GM18517 (cell line): ENCODE measurements at regions not wholly inside any gene's neighbourhood (a gene's known extent, or its start where the extent isn't known, plus 50 kb on each side); places are given as distances from the start of the nearest gene placed in this dataset.
"Not testable (repeated sequence)": the region's sequence is repeated elsewhere in the genome, so short reads cannot be mapped to it uniquely, and the experiment has no call there.

Experiments used
- ATAC-seq: cut with Tn5 transposase; IDR thresholded peaks from one replicate; pipeline ENCODE4 v1.9.1; 2021; ENCODE audit warnings: mild to moderate bottlenecking, moderate library complexity; ENCODE audit not compliant: unreplicated experiment

GRCh38 chr4:187826725-187827124 is 168.8 kb upstream of the ZFP42 start:
- no peak for ATAC-seq

DNA sequence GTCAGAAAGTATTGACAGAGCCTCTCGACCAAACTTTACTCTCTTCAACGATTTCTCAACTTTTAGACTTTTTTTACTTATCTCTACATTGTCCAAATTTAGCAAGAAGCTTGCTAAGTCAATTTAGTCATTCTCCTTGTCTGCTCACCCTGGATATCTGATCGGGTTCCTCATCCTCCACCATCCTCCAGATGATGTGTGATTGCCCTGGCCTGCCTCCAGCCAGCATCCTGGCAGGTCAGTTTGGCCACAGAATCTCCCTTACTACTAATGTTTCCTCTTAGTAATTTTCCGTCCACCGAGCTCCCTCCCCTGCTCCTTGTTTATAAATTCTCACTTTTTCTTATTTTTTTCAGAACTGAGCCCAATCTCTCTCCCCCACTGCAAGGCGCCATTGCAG is 167.9 kb upstream of the ZFP42 start:
- ATAC-seq = no peak

DNA sequence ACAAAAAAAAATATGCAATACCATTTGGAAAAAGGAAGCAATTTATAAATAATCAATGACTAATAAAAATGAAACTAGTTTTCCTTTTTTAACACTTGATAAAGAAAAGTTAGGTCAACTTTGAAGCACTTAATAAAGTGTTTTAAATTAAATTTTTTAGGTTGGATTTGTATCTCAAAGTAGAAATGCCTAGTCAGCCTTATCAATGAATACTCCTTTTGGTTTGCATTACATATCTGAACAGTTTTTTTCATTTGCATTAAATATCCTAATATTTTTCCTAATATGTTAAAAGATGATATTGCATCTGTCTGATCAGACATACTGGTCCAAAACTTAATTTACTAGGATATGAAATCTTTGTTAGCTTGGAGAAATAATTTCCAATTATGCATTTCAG is 155.8 kb upstream of the ZFP42 start:
- ATAC-seq = no peak

- no peak for ATAC-seq
These were observed 154.8 kb upstream of the ZFP42 start for GRCh38 chr4:187840814-187841213.

DNA sequence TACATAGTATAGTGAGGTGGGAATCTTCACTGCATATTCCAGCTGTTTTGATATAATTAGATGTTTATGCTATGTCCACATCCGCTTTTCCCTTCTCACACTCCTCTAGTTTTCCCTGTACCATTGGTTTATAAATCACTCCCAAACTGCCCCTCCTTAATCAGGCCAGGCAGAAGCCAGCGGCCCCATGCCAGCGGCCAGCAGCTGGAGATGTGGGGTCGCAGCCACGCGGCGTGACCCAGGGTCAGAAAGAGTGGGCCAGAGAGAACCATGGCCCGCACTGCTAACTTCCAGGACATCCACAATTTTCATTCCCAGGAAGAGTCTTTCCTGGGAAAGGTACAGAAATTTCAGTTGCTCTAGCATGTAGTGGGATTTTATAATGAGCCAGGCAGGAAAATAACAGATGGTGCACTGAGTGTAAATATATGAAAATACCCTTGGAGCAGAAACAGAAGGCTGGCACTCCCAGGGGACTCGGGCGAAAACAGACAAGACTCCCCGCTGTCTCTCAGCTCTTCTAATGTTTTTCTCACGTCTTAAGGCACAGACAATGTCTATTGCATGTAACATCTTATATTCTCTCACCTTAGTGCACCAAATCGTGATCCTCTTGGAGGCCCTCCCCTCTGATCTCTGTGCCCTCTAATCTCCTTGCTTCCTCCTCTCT is 145.9 kb upstream of the ZFP42 start:
- ATAC-seq = no peak

- ATAC-seq = no peak
These were observed 129.7 kb upstream of the ZFP42 start for GRCh38 chr4:187865914-187866313.

DNA sequence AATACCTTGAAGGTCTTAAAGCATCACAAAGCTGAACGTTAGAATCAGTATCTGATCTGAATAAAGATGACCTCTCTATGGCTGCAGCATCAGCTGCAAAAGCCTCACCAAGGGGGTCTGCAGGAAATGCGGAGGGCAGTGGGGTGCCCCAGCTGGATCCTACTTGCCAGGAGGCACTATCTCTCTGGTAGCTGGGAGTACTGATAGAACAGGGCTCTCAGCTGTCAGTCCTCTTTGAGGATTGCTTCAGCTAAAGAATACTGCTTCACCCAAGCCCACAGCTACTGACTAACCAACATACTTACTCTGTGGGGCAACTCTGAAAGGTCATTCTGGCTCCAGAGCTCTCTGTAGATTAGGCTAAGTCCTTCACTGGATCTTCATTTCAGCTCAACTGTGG is 112.5 kb upstream of the ZFP42 start:
- no peak for ATAC-seq

DNA sequence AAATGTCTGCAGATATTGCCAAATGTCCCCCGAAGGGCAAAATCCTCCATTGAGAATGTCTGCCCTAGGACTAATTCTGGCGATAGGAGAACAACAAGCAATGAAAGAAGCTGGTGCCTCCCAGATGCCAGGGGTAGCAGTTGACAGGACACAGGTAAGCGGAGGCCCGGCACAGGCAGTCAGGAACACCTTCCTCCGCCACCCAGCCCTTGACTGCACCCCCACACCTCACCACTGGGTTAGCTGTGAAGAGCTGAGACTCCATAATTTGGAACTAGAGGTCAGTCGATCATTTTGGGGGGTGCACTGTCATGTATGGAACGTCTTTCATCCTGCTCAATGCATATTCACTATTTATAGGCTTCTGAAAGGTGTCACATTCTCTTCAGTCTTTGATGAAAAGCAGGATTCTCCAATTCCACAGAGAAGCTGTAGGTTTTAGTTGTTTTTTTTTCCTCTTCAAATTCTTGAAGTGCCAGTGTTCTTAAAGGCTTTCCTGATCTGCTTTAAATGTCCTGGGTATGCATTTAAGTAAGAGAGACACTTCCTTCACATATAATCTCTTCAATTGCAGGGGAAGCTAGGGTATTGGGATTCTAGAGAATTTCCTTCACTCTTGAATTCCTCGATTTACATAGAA is 111.6 kb upstream of the ZFP42 start:
- ATAC-seq = no peak

GRCh38 chr4:187887906-187888305 is 107.7 kb upstream of the ZFP42 start:
- ATAC-seq = no peak

DNA sequence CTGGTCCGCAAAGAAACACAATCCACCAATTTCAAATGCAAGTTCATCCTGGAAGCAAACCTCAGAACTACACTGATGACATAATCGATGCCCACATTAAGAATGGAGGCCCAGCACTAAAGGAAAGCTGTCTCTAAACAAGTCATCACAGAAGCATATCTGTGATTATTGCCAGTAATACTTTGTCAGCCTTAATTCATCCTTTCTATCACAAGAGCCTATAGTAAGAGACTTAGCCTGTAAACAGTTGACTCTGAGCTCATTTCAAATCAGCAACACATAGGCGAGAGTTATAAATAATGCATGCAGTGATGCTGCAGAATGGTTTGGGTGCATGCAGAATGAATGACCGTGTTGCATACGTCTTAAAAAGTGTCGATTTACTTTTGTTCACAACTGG is 105.9 kb upstream of the ZFP42 start:
- no peak for ATAC-seq

GRCh38 chr4:187893418-187893817 is 102.2 kb upstream of the ZFP42 start:
- no peak for ATAC-seq

GRCh38 chr4:187903106-187903505 is 92.5 kb upstream of the ZFP42 start:
- no peak for ATAC-seq

DNA sequence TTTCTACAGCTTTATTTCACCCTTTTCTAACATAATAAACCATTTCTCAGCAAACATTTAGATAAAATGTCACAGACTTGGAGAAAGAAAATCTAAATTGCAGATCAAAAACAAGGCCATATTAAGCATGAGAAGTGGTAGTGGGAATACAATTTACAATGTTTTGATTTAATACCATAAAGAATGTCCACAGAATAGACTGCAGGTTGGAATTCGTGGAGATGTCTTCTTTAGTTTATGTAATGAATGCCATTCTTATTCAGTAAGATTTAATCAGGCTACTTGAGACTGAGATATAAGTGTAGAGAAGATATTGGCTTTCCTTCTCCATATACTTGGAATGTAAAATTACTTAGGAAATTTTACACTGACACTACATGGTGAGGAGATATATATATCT is 91.9 kb upstream of the ZFP42 start:
- ATAC-seq = no peak

DNA sequence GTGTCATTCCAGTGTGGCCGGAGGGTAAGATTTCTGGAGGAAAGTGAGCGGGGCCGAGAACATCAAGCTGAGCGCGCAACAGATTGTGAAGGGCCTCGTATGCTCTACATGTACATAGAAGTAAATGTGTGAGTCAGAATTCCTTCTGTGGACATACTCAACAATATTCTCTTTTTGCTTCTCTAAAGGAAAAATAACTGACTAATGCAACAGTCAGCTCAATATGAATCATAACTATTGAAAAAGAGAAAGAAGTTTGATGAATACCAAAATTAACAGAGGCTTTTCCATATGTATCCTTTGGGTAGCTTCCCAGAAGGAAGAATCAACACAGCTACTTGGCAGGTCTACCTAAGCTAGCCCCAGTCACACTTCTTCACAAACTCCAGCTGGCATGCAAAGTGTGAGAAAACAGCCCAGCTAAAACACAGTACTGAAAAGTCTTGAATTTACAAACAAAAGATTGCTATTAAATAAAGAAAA is 87.5 kb upstream of the ZFP42 start:
- ATAC-seq = no peak

DNA sequence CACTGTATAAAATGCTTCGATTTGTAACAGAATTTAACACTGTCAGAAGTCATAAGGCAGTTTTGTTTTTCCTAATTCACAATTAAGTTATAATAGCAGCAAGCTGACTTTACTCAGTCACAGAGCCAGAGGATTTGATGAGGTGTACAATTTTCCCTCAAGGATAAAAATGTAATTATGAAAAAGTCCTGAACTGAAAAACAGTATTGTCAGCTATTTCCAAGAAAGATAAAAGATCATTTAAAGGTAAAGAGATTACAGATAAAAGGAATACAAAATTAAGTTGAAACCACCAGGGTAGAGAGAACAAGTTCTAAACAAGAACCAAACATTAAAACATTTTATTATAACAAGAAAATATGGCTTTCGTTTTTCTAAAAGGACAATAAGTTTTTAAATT is 86.8 kb upstream of the ZFP42 start:
- no peak for ATAC-seq

DNA sequence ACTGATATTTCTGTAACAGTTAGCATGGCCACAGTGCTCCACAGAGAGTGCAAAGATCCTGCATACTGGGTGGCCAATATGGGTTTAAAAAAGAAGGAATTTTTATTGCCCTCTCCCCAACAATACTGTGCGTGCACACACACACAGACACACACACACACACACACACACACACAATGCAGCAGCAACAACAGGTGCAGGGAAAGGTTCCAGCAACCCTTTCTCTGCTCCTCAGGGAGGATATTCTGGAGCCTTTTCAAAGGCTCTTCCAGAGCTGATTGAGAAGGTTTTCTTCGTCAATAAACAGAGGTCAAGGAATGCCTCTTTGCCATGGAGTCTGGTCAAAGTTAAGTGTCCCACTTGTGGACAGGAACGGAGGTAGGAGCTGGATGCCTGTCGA is 84.8 kb upstream of the ZFP42 start:
- no peak for ATAC-seq

- ATAC-seq = not testable (repeated sequence)
These were observed 80.2 kb upstream of the ZFP42 start for GRCh38 chr4:187915406-187915805.

DNA sequence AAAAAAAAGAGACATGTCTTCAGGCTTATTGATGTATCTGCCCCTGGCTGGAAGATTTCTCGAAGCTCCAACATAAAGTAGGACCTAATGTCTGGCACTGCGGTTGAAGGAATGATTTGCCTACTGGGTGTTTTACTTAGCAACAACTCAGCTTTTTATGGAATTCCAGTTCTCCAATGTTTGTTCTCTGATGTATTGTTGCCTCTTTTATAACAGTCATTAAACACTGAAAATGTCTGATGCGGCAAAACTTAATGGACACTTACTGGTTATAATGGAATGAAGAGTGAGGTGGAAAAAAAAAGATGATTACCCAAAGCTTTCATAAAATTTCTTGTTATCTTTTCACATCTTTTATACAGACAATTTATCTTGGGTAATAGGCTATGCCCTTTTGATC is 75.6 kb upstream of the ZFP42 start:
- ATAC-seq = no peak

GRCh38 chr4:187921946-187922623 is 73.5 kb upstream of the ZFP42 start:
- ATAC-seq = no peak

GRCh38 chr4:187929024-187929423 is 66.5 kb upstream of the ZFP42 start:
- ATAC-seq = no peak

DNA sequence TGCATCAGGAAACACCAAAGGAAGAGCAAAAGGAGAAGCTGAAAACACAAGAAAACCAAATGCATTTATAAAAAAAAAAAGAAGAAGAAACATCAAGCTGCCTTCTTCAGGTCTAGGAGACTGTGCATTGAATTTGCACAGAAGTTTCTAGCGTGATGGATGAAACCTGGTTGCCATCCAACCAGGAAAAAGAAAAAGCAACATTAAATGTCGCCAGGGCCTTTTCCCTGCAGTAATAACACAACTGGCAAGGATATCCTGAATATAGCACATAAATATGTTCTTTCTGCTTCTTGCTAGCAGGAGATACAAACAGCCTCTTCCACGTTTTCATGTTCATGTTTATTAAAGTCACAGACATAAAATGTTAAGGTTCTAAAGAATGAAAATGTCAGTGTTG is 60.8 kb upstream of the ZFP42 start:
- ATAC-seq = no peak

DNA sequence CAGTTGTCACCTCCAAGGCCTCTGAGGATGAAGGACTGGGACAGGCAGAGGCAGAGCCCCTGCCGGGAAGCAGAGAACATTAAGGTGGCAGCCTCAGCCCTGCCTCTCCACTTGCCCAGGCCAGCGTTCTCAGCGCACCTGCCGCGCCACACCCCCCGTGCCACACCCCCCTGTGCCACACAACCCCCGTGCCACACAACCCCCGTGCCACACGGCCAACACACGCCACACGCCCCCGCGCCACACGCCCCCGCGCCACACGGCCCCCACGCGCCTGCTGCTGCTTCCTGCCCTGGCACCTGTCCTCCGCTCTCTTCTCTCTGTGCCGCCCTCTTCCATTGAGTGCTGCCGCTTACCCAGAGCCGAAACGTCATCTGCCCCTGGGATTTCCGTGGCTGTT is 58.0 kb upstream of the ZFP42 start:
- no peak for ATAC-seq
